ENCODE measurements at regions not wholly inside any gene's neighbourhood (a gene's known extent, or its start where the extent isn't known, plus 50 kb on each side); places are given as distances from the start of the nearest gene placed in this dataset.

- Histone ChIP-seq H4K20me1 (ENCODE audit: control insufficient read depth, insufficient read depth, insufficient read length) (no peaks in the 10 kb centered on the region), H3K14ac (ENCODE audit: insufficient read depth, low read length) (no peak overlapping the region), H4K91ac (ENCODE audit: insufficient read length, low read depth, low read length) (no peak overlapping the region), H3K4me2 (ENCODE audit: insufficient read depth, insufficient read length, low read length) (no peak overlapping the region), H3K27me3 (ENCODE audit: insufficient read depth, low read length) (no peaks in the 10 kb centered on the region), H3K4ac (ENCODE audit: low read depth, low read length) (no peak overlapping the region), H3K23ac (ENCODE audit: insufficient read length, low read depth, low read length) (no peak overlapping the region), H3K27ac (ENCODE audit: insufficient read length, low read depth, low read length) (no peak overlapping the region), H2BK12ac (ENCODE audit: insufficient read length, low read depth, low read length) (no peak overlapping the region), H2AFZ (ENCODE audit: low read length) (no peak overlapping the region), H3K9me3 (ENCODE audit: control insufficient read depth, low read depth, low read length) (no peaks in the 10 kb centered on the region), H3K79me2 (ENCODE audit: insufficient read depth, low read length) (no peaks in the 10 kb centered on the region), H3K56ac (ENCODE audit: insufficient read length, low read depth, low read length) (no peak overlapping the region), H4K8ac (replicated peaks; ENCODE audit: insufficient read length, low read depth, low read length) (no peak overlapping the region), H3T11ph (ENCODE audit: low read length) (no peak overlapping the region), H2AK5ac (ENCODE audit: insufficient read length, low read length) (no peak overlapping the region), H3K23me2 (ENCODE audit: insufficient read length, low read depth, low read length, poor library complexity, severe bottlenecking) (no peaks in the 10 kb centered on the region), H2BK5ac (ENCODE audit: insufficient read length, low read length) (no peak overlapping the region), H2BK120ac (ENCODE audit: low read depth, low read length, poor library complexity, severe bottlenecking) (no peak overlapping the region), H4K5ac (ENCODE audit: insufficient read length, low read depth, low read length) (no peak overlapping the region), H2BK20ac (ENCODE audit: low read depth, low read length, poor library complexity, severe bottlenecking) (no peak overlapping the region), H3K18ac (ENCODE audit: insufficient read length, low read depth, low read length) (no peak overlapping the region), H3K4me1 (ENCODE audit: insufficient read depth, low read length) (no peaks in the 10 kb centered on the region), H2BK15ac (ENCODE audit: low read depth, low read length) (no peak overlapping the region), H3K79me1 (ENCODE audit: insufficient read depth, low read depth, low read length, poor library complexity, severe bottlenecking) (no peaks in the 10 kb centered on the region), H3K9ac (ENCODE audit: extremely low read depth, insufficient read length, low read length) (no peak overlapping the region)
- WGBS (ENCODE audit: extremely low coverage, insufficient read length, low lambda C conversion rate): 100% methylated on average over 1 of the region's 2 CpGs
- Mint-ChIP-seq H3K4me3 (no peak overlapping the region), H3K27ac (no peak overlapping the region), H3K4me1 (no peaks in the 10 kb centered on the region), H3K9me3 (peaks cover 27% of the 10 kb centered on the region in 2 experiments), H3K27me3 (ENCODE audit: low read depth) (peaks cover 2% of the 10 kb centered on the region; the same call in 1 of the 2 replicates), H3K36me3 (ENCODE audit: insufficient read depth in 1 of 3, low read depth in 3 of 3) (peaks cover 8 to 22% (median 9%) of the 10 kb centered on the region in 3 experiments)
- TF ChIP-seq, protein P1, sequence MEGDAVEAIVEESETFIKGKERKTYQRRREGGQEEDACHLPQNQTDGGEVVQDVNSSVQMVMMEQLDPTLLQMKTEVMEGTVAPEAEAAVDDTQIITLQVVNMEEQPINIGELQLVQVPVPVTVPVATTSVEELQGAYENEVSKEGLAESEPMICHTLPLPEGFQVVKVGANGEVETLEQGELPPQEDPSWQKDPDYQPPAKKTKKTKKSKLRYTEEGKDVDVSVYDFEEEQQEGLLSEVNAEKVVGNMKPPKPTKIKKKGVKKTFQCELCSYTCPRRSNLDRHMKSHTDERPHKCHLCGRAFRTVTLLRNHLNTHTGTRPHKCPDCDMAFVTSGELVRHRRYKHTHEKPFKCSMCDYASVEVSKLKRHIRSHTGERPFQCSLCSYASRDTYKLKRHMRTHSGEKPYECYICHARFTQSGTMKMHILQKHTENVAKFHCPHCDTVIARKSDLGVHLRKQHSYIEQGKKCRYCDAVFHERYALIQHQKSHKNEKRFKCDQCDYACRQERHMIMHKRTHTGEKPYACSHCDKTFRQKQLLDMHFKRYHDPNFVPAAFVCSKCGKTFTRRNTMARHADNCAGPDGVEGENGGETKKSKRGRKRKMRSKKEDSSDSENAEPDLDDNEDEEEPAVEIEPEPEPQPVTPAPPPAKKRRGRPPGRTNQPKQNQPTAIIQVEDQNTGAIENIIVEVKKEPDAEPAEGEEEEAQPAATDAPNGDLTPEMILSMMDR (conservative IDR thresholded peaks at IDR 0.05): no peak
- no peak for DNase-seq
These were observed 299.4 kb upstream of the CDH2 start for GRCh38 chr18:28476302-28476701.
